Fibroblast of skin of scalp (primary cell): ENCODE measurements at regions not wholly inside any gene's neighbourhood (a gene's known extent, or its start where the extent isn't known, plus 50 kb on each side); places are given as distances from the start of the nearest gene placed in this dataset.
"Not testable (repeated sequence)": the region's sequence is repeated elsewhere in the genome, so short reads cannot be mapped to it uniquely, and the experiment has no call there.

Source experiments
- DNase-seq: peaks from one replicate; pipeline ENCODE4 v3.0.0-alpha.2; 2013

DNA sequence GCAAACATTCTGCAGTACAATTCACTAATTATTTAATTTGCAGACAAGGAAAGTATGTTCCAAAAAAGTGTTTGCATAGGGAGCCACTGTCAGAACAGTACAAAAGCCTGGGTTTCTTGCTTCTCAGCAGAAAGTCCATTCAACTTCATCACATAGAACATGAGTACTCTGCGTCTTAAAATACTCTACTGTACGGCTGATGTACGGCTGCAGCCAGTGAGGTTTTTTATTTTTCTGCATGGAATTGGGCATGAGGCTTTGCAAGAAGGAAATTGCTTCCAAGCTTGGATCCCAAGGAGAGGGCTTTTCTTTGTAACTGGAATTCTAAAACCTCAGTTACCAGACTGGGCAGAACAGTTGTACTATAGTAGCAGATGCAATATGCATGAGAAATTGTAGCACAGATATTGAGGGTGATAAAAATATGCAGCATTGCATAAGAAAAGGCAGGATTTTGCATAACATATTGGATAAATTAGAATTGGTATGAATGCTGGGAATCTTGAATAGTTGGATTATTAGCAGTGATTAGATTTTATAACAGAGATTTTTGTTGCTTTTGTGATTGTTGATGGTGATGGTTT lies 178.1 kb upstream of the CDH9 start:
- peak; percentile 54 for DNase-seq

GRCh38 chr5:27208051-27208450 lies 169.7 kb upstream of the CDH9 start:
- DNase-seq = peak; percentile 39

DNA sequence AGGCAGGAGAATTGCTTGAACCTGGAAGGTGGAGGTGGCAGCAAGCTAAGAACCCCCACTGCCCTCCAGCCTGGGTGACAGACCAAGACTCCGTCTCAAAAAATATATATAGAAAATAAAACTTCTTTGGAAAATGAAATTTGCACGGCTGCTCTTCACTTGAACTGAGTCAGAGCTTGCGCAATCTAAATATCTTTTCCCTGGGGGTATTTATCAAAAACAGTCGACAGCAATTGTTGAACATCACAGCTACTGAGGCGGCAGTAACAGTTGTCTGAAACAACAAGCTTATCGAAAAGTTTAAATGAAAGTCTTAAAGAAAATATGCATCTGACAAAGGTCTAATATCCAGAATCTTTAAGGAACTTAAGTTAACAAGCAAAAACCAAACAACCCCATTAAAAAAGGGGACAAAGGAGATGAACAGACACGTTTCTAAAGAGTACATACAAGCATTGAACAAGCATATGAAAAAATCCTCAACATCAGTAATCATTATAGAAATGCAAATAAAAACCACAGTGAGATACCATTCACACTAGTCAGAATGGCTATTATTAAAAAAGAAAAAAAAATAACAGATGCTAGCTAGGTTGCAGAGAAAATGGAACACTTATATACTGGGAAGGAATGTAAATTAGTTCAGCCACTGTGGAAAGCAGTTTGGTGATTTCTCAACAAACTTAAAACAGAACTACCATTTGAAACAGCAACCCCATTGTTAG lies 153.6 kb upstream of the CDH9 start:
- DNase-seq = peak; percentile 77

DNA sequence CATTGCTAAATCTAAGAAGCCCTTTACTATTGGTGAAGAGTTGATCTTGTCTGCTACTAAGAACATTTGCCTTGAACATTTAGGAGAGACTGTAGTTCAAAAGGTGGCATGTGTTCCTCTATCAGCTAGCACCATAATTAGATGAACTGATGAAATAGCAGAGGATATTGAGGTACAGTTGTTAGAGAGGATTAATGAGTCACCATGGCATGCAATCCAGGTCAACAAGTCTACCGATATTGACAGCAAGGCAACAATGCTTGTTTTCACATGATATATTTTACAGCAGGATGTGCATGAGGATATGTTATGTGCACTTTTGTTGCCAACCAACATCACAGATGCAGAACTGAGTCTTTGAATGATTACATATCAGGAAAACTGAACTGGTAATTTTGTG lies 134.3 kb upstream of the CDH9 start:
- DNase-seq = no peak

DNA sequence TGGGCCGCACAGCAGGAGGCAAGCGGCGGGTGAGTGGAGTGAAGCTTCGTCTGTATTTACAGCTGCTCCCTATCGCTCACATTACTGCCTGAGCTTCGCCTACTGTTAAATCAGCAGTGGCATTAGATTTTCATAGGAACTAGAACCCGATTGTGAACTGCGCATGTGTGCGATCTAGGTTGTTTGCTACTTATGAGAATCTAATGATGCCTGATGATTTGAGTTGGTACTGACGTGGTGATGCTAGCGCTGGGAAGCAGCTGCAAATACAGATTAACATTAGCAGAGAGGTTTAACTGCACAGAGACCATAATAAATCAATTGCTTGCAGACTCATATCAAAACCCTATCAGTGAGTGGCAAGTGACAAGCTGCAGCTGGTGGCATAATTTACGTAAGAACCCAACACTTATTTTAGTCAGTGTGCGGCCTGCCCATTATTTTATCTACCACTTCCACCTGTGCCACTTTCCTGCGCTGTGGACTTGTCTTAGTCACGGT lies 133.4 kb upstream of the CDH9 start:
- DNase-seq = no peak

GRCh38 chr5:27158775-27159174 lies 120.4 kb upstream of the CDH9 start:
- DNase-seq = peak; percentile 40

DNA sequence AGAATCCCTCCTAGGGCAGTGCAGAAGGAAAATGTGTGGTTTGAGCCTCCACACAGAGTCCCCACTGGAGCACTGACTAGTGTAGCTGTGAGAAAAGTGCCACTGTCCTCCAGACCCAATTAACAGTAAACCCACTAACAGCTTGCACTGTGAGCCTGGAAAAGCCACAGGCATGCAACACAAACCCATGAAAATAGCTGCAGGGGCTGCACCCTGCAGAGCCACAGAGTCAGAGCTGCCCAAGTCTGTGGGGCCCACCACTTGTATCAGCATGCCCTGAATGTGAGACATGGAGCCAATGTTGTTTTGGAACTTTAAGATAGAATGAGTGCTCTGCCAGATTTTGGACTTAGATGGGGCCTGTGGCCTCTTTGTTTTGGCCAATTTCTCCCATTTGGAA lies 119.8 kb upstream of the CDH9 start:
- peak; percentile 77 for DNase-seq

DNA sequence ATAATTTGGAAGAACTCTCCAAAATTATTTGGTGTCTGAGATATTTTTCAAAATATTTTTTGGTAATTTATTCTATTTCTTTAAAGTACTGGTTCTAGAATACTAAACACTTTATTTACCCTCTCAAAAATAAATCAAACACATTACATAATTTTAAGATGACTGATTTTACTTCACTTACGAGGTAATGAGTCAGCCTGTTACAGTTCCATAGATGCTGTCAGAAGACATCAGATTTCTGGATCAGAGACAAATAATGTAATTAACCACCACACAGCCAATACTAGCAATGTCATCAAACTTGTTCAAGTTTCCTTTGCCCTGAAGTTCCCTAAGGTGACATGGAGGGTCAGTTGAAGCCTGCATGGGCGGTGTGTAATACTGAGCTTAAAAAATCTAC lies 106.1 kb upstream of the CDH9 start:
- DNase-seq = no peak

DNA sequence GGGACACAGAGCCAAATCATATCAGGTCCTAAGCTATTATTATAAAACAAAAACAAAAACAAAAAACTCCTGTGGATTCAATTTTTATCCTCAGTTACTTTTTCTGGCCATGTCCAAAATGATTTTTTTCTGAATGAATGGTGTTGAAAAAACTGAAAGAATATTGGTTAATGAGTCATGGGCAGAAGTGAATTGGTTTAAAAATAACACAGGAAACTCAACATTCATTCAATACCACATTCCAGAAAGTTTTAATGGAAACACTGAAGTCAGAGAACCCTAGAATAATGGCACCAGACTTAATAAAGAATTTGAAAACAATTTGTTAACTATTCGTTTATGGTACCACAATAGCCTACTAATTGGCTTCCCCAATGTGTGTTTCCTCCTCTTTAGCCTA lies 102.4 kb upstream of the CDH9 start:
- DNase-seq = peak; percentile 46

DNA sequence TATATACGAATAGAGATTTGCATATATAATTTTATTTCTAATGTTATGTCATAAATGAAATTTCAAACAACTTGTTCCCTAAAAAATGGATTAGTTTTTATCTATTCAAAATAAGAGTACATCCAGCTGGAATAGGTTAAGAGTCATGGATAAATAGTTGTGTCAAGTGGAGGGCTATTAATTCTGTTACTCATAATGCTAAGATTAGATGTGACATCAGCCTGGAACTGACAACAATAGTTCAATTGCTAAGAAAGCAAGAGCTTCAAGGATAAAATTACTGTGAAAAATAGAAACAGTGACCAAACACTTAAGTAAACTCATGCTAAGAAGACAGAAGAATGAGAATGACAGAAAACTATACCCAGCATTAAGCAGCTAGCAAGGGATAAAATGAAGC lies 92.2 kb upstream of the CDH9 start:
- DNase-seq = peak; percentile 47

DNA sequence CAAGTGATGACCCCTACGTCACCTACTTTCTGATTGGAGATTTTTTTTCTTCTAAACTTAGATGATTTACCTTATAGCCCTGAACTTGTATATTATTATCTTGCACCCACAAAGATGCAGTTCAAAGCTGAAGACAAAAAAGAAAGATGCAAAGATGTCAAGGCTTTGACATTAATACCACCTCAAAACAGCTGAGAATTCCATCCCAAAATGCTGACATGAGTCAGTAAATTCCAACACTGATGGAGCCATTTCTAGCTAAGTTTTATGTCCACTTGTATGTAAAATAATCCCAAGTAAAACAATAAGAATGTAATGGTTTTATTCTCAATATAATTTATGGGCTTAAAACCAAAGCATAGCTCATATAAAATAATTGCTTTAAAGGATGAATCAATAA lies 91.5 kb upstream of the CDH9 start:
- DNase-seq = peak; percentile 6

DNA sequence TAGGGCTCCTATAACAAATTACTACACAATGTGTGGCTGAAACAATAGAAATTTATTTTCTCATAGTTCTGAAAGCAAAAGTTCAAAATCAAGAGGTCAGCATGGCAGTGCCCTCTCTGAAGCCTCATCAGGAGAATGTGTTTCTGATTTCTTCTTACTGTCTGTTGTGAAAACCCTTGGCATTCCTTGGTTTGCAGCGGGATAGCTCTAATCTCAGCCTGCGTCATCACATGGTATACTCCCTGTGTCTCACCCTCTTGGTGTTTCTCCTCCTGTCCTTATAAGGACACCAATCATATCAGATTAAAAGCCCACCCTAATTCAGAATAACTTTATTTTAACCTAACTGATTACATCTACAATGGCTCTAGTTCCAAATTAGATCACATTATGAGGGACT lies 87.5 kb upstream of the CDH9 start:
- DNase-seq = peak; percentile 59

- peak; percentile 45 for DNase-seq
These were observed 86.2 kb upstream of the CDH9 start for GRCh38 chr5:27124590-27124989.

GRCh38 chr5:27119736-27120321 lies 81.4 kb upstream of the CDH9 start:
- DNase-seq = not testable (repeated sequence)

GRCh38 chr5:27103486-27103885 lies 65.1 kb upstream of the CDH9 start:
- DNase-seq = no peak

DNA sequence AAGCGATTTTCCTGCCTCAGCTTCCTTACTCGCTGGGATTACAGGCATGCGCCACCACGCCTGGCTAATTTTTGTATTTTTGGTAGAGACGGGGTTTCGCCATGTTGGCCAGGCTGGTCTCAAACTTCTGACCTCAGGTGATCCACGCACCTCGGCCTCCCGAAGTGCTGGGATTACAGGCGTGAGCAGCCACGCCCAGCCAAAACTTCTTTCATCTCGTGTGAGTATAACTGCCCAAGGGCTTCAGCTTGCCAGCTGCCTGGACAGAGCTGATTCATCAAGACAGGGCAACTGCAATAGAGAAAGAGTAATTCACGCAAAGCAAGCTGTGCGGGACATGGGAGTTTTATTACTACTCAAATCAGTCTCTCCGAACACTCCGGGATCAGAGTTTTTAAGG lies 57.4 kb upstream of the CDH9 start:
- not testable (repeated sequence) for DNase-seq

DNA sequence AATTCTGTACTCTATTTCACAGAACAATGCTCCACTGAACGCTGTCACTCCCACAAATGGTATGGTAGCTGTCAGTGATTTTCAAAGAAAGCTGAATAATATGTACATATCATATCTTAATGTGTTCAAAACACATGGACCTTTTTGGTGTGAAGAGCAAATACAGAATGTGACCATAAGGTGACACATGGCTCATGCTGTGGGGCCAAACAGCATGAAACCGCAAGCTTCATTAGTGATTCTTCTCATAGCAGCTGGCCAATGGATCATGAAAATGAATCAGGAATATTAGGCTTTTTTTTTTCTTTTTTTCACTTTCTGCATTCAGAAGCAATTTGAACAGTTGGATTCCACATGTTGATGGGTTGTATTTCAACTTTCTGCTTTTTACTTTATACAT lies 54.9 kb upstream of the CDH9 start:
- DNase-seq = peak; percentile 11

- DNase-seq = no peak
These were observed 53.5 kb upstream of the CDH9 start for GRCh38 chr5:27091858-27092257.

DNA sequence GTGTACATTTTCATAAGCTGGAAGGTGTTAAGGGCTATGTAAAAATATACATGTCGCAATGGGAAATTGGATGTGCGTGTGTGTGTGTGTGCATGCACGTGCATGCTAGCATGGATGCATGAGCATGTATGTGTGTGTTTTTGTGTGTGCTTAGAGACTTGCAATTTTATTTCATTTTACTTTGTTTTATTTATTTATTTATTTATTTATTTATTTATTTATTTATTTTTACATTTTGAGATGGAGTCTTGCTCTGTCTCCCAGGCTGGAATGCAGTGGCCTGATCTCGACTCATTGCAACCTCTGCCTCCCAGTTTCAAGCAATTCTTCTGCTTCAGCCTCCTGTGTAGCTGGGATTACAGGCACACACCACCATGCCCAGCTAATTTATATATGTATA lies 50.4 kb upstream of the CDH9 start:
- DNase-seq = not testable (repeated sequence)
